Endometrium (tissue), 2 donors: ENCODE measurements at regions not wholly inside any gene's neighbourhood (a gene's known extent, or its start where the extent isn't known, plus 50 kb on each side); places are given as distances from the start of the nearest gene placed in this dataset.

Experiments used
- FAIRE-seq: peaks from 2 replicates; lab custom pipeline; 2012; peaks lifted over from hg19 to GRCh38; lab: Jason Lieb, UNC
- donor health status: control.
- donor health status: control.

DNA sequence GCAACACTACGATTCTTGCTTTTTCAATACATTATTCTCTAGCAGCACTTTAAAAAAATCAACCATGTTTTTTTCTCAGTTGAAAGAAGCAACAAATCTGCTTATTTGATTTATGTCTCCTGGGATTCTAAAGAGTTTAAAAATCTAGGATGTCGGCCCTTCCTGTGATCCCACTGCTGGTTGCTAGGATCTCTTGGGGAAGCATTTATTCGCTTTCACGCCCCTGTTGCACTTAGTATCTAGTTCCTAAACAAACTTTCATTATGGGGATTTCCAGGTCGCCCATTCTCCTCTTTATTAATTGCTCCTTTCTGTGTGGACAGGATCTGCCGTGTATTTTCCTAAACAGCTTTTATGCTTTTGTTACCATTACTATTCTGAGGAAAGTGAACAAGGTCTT is 313.5 kb downstream of the AGTPBP1 start:
- FAIRE-seq = no peak

DNA sequence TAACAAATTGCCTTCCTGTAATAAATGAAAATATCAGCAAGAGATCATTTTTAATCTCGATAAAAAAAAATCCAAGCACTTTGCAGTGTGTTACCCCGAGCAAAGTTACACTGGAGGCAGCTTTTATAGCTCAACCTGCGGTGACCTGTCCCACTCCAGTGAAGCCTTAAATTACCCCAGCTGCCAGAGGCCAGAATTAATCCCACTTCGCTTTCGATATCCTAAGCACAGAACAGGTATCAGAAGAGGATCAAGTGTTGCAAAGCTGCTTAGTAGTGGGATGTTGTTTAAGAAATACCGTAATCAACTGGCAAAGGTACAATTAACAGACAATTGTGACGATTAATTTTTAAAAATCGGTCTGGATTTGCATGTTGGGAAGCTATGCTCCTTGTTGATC is 314.0 kb downstream of the AGTPBP1 start:
- FAIRE-seq = no peak

DNA sequence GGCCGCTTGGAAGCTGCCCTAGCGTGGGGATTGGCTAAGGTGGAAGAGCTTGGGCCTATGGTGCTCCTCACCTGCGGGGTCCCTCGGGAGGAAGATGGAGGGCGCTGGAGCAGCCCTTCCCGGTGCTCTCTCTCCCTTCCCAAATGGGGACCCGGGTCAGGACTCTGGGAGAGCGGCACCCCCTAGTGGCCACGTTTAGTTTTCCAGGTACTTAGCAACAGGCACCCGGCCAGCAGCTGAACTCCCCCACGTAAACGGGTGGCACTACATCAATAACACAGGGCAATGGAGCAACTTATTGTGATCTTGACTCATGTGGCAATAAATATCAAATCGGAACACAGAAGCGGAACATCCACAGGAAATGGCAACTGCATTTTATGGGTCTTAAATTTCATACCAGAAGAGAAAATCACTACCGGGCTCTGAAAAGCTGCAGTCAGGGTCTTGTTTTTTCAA is 316.6 kb downstream of the AGTPBP1 start:
- FAIRE-seq = no peak

DNA sequence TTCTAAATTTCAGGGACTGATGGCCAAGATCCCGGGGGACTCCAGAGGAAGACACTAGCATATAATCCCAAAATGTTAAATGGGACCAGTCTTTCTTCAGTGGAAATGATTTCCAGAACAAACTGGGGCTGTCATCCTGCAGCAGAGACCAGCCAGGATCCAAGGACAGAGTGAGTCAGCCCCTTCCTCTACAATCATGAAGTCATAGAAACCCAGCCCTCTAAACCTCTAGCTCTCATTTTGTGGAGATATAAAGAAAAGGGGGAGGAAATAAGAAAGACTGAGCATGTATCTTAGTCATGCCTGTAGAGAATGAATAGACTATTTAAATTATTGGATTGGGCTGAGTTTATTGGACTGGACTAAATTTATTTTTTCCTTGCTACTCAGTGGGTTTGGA is 318.3 kb downstream of the AGTPBP1 start:
- no peak for FAIRE-seq

DNA sequence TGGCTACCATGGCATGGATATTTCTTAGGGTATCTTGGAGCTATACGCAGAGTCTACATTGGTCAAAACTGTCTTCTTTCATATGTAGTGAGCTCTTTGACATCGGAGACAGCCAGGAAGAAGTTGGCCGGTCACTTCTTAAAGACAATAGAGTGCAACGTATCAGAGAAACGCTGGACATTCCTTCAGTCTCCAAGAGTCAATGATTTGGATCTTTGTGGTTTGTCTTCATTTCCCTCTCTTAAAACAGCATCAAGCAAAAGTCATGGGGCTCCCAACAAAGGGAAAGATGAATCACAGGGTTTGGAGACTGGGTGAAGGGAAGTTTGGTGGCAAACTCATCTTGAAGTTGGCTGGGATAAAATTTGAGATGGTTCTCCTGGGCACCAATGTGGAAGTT is 320.1 kb downstream of the AGTPBP1 start:
- FAIRE-seq = no peak

- FAIRE-seq = no peak
These were observed 321.0 kb downstream of the AGTPBP1 start for GRCh38 chr9:85420750-85421149.

- no peak for FAIRE-seq
These were observed 324.1 kb downstream of the AGTPBP1 start for GRCh38 chr9:85417674-85418073.

DNA sequence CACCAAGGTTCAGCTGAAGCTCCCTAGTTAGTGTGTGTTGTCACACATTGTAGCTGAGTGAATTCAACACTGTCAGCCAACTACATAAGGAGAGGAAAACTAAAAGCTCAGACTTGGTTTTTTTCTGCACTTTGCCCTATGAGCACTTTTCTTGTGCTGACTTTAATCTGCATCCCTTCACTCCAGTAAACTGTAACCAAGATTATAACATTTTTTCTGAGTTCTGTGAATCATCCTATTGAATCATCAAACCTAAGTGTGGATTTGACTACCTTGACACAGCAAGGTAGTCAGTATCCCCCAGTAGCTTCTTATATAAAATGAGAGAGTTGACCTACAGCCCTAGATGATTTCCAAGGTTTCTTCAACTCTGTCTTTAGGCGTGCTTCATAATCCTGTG is 325.0 kb downstream of the AGTPBP1 start:
- no peak for FAIRE-seq

DNA sequence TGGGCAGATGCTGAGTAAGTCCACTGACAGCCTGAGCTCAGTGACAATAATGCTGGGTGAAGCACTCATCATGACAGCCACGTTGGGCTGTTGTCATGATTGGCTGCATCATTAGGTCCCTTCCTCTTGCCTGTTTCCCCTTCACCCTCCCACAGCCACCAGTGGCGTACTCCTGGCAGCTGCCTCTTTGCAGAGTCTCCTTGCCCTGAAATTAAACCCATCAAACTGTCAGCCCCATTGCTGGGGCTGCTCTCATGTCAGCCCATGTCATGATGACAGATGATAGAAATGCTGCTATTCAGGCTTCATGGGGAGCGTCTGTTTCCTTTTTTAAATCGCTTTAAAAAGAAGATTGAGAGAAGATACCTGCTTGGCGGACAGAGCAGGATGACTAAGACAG is 327.4 kb downstream of the AGTPBP1 start:
- FAIRE-seq = no peak

GRCh38 chr9:85408494-85408893 is 333.3 kb downstream of the AGTPBP1 start:
- FAIRE-seq = no peak

- no peak for FAIRE-seq
These were observed 336.2 kb downstream of the AGTPBP1 start for GRCh38 chr9:85405566-85405950.

GRCh38 chr9:85404911-85405565 is 336.7 kb downstream of the AGTPBP1 start:
- no peak for FAIRE-seq

- FAIRE-seq = no peak
These were observed 339.2 kb downstream of the AGTPBP1 start for GRCh38 chr9:85402551-85402950.

DNA sequence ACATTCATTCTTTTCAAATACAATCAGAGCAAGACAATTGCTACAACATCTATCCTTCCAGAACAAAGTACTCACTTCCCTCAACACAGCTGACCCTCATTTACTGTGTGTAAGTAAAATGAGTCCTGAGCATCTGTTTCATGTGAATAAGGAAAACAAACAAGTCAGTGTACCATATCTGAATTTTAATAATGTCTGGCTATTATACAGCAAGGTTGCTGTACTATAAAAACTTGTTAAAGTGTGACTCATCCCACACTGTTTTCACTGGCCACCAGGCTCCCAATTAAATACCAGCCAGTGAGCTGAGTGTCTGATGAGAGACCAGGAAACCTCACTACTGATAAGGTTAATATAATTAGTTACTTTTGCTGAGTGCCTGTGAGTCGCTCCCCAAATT is 339.8 kb downstream of the AGTPBP1 start:
- FAIRE-seq = no peak

- no peak for FAIRE-seq
These were observed 344.7 kb downstream of the AGTPBP1 start for GRCh38 chr9:85397005-85397404.

DNA sequence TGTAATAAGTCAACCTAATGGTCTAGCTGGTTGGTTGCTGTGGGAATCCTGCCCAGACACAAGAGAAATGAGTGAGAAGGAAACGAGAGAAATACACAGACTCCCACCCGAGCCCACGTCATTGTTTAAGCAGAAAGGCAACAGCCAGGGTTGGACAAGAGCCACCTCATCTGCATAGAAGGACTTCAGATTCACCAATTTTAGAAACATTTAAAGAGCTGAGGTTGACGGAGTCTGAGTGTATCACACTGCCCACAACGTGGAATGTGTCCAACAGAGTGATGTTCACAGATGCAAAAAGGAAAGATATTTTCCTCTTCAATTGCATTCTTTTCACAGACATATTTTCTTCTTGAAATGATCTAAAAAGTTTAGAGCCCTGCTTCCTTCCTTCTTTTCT is 349.5 kb downstream of the AGTPBP1 start:
- FAIRE-seq = no peak

- no peak for FAIRE-seq
These were observed 363.9 kb downstream of the AGTPBP1 start for GRCh38 chr9:85377731-85378289.

GRCh38 chr9:85368781-85369180 is 373.0 kb downstream of the AGTPBP1 start:
- no peak for FAIRE-seq

GRCh38 chr9:85359161-85359560 is 382.6 kb downstream of the AGTPBP1 start:
- FAIRE-seq = no peak

DNA sequence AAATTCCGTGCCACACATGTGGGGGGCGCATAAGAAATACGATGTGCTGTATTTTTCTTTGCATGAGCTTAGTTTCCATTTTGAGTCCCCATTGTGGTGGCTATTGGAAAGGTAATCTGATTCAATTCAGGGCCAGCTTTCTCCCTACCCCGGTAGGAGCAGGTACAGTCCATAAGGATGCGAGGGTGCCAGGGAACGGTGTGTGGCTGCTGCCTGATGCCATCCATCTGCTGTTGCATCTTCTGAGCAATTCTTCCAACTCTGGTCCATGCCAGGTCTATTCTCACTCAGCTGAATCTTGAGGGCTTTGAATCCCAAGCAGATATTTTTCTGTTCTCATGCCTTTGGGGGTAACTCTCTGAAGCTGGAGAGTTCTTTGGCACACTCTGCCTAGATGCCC is 392.7 kb downstream of the AGTPBP1 start:
- FAIRE-seq = no peak

- FAIRE-seq = no peak
These were observed 394.2 kb downstream of the AGTPBP1 start for GRCh38 chr9:85347541-85347940.

- FAIRE-seq = no peak
These were observed 396.9 kb downstream of the AGTPBP1 start for GRCh38 chr9:85344901-85345300.

GRCh38 chr9:85339338-85339737 is 402.4 kb downstream of the AGTPBP1 start:
- FAIRE-seq = no peak

- no peak for FAIRE-seq
These were observed 407.5 kb downstream of the AGTPBP1 start for GRCh38 chr9:85334228-85334627.
